Liver (tissue), 8 donors: ENCODE measurements at regions not wholly inside any gene's neighbourhood (a gene's known extent, or its start where the extent isn't known, plus 50 kb on each side); places are given as distances from the start of the nearest gene placed in this dataset.

ENCODE experiments used
- DNase-seq: peaks from one replicate; pipeline ENCODE4 v3.0.0-alpha.2; 2017; ENCODE audit warnings: low spot score
- H3K27ac ChIP-seq, 2 donors: one replicate each; pipeline ENCODE4 v1.7.0; 2013; ENCODE audit warnings: inconsistent platforms in 2 of 2, low read length in 2 of 2, control low read depth in 1 of 2, low read depth in 1 of 2, mild to moderate bottlenecking in 1 of 2
- H3K27me3 ChIP-seq, 4 donors: one replicate each; pipeline versions ENCODE4 v1.6.1 to v1.7.0; 2013; ENCODE audit warnings: low read length in 3 of 4, inconsistent platforms in 1 of 4, mild to moderate bottlenecking in 1 of 4, moderate library complexity in 1 of 4; ENCODE audit not compliant: control insufficient read depth in 4 of 4, insufficient read depth in 4 of 4
- H3K36me3 ChIP-seq, 4 donors: one replicate each; pipeline versions ENCODE4 v1.6.1 to v1.7.0; 2013; ENCODE audit warnings: low read length in 3 of 4, mild to moderate bottlenecking in 3 of 4, low read depth in 1 of 4, moderate library complexity in 1 of 4; ENCODE audit not compliant: control insufficient read depth in 4 of 4, insufficient read depth in 3 of 4
- H3K4me1 ChIP-seq, 4 donors: one replicate each; pipeline versions ENCODE4 v1.6.1 to v1.7.0; 2013; ENCODE audit warnings: low read length in 3 of 4, mild to moderate bottlenecking in 3 of 4, moderate library complexity in 1 of 4; ENCODE audit not compliant: control insufficient read depth in 4 of 4, insufficient read depth in 4 of 4
- H3K4me3 ChIP-seq, 3 donors: one replicate each; pipeline versions ENCODE4 v1.6.1 to v1.7.0; 2013; ENCODE audit warnings: low read length in 3 of 3, control low read depth in 1 of 3, low read depth in 1 of 3, mild to moderate bottlenecking in 1 of 3
- H3K9ac ChIP-seq, 2 donors: one replicate each; pipeline ENCODE4 v1.7.0; 2013; ENCODE audit warnings: low read length in 2 of 2, mild to moderate bottlenecking in 2 of 2, moderate library complexity in 2 of 2, control low read depth in 1 of 2, low read depth in 1 of 2
- H3K9me3 ChIP-seq, 4 donors: one replicate each; pipeline versions ENCODE4 v1.6.1 to v1.7.0; 2013; ENCODE audit warnings: low read length in 3 of 4; ENCODE audit not compliant: control insufficient read depth in 4 of 4
- EGR1 ChIP-seq, 2 donors: IDR thresholded peaks; 2 replicates each; pipeline ENCODE4 v1.6.1; 2016 to 2018; ENCODE audit warnings: antibody characterized with exemption in 2 of 2, low read depth in 2 of 2
- FOXA1 ChIP-seq: IDR thresholded peaks from 2 replicates; pipeline ENCODE4 v1.6.1; 2016; ENCODE audit warnings: antibody characterized with exemption
- FOXA2 ChIP-seq: IDR thresholded peaks from 2 replicates; pipeline ENCODE4 v1.6.1; 2016; ENCODE audit warnings: antibody characterized with exemption
- GABPA ChIP-seq, 2 donors: IDR thresholded peaks in 1 of 2; conservative IDR thresholded peaks in 1 of 2; 2 replicates each; pipeline ENCODE4 v1.6.1; 2016; ENCODE audit warnings: antibody characterized with exemption in 2 of 2, mild to moderate bottlenecking in 1 of 2, moderate library complexity in 1 of 2
- HNF4A ChIP-seq, 2 donors: conservative IDR thresholded peaks; 2 replicates each; pipeline ENCODE4 v1.6.1; 2016; ENCODE audit warnings: antibody characterized with exemption in 2 of 2, mild to moderate bottlenecking in 2 of 2
- HNF4G ChIP-seq: IDR thresholded peaks from 2 replicates; pipeline ENCODE4 v1.6.1; 2016; ENCODE audit warnings: antibody characterized with exemption
- JUND ChIP-seq, 2 donors: IDR thresholded peaks; 2 replicates each; pipeline ENCODE4 v1.6.1; 2016; ENCODE audit warnings: antibody characterized with exemption in 2 of 2
- NR2F2 ChIP-seq: IDR thresholded peaks from 2 replicates; pipeline ENCODE4 v1.6.1; 2016; ENCODE audit warnings: antibody characterized with exemption
- RAD21 ChIP-seq, 2 donors: IDR thresholded peaks; 2 replicates each; pipeline ENCODE4 v1.6.1; 2016; ENCODE audit warnings: antibody characterized with exemption in 2 of 2, mild to moderate bottlenecking in 2 of 2
- RXRA ChIP-seq, 2 donors: IDR thresholded peaks; 2 replicates each; pipeline ENCODE4 v1.6.1; 2017 to 2018; ENCODE audit warnings: antibody characterized with exemption in 2 of 2, mild to moderate bottlenecking in 1 of 2
- SP1 ChIP-seq: IDR thresholded peaks from 2 replicates; pipeline ENCODE4 v1.6.1; 2018; ENCODE audit warnings: antibody characterized with exemption, mild to moderate bottlenecking
- TAF1 ChIP-seq: conservative IDR thresholded peaks from 2 replicates; pipeline ENCODE4 v1.6.1; 2016; ENCODE audit warnings: antibody characterized with exemption, mild to moderate bottlenecking
- YY1 ChIP-seq: IDR thresholded peaks from 2 replicates; pipeline ENCODE4 v1.6.1; 2016; ENCODE audit warnings: antibody characterized with exemption, mild to moderate bottlenecking
- WGBS: extraction: QIAGEN DNeasy Blood & Tissue Kit; methylation state at CpG from one replicate; pipeline ENCODE4 v1.1.7; 2013; 5-methylcytosine and 5-hydroxymethylcytosine counted together
- TF ChIP-seq, protein P1 (sequence below): IDR thresholded peaks from 2 replicates; pipeline ENCODE4 v1.6.1; 2016; ENCODE audit warnings: antibody characterized with exemption, mild to moderate bottlenecking
- TF ChIP-seq, protein P2 (sequence below): IDR thresholded peaks from 2 replicates; pipeline ENCODE4 v1.6.1; 2016; ENCODE audit warnings: antibody characterized with exemption
- TF ChIP-seq, protein P3 (sequence below): IDR thresholded peaks from 2 replicates; pipeline ENCODE4 v1.6.1; 2016; ENCODE audit warnings: antibody characterized with exemption
- TF ChIP-seq, protein P4 (sequence below): fragments of 150-350 bp; IDR thresholded peaks from 2 replicates; pipeline ENCODE4 v1.5.1; 2017; ENCODE audit warnings: improper control_type of control experiment, low read depth, low read length; ENCODE audit not compliant: missing input control
- TF ChIP-seq, protein P5 (sequence below): IDR thresholded peaks from 2 replicates; pipeline ENCODE4 v1.6.1; 2016; ENCODE audit warnings: antibody characterized with exemption
- donor health status: healthy.
- donor health status: healthy.
- donor health status: healthy.
- donor health status: healthy.
- donor health status: healthy.

DNA sequence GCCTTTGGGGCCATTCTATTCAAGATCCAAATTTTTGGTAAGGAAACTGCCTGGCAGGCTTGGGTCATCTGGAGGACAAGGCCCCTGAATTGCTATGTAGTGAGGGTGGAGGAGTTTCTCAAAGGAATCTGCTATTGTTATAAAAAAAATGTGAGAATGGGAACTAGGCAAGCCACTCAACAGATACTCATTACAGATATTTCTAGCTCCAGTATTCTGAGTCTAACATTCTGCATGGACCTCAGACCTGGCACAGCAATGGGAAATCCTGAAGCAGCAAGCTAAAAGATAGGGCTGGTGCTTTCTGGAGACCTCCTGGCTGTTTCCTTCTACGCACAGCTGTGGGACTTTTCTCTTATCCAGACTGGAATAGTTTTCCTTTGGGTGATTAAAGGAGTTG is 430.7 kb upstream of the RBMS3 start:
- Histone ChIP-seq H3K4me1 (no peaks in the 10 kb centered on the region), H3K27me3 (no peaks in the 10 kb centered on the region), H3K9ac (no peak overlapping the region), H3K36me3 (no peaks in the 10 kb centered on the region), H3K9me3 (no peaks in the 10 kb centered on the region), H3K27ac (no peak overlapping the region), H3K4me3 (no peak overlapping the region)
- DNase-seq, result no peak
- TF ChIP-seq TAF1 (no peak), SP1 (no peak), YY1 (no peak)
- 91% methylated on average over 1 of the region's 1 CpG for WGBS

DNA sequence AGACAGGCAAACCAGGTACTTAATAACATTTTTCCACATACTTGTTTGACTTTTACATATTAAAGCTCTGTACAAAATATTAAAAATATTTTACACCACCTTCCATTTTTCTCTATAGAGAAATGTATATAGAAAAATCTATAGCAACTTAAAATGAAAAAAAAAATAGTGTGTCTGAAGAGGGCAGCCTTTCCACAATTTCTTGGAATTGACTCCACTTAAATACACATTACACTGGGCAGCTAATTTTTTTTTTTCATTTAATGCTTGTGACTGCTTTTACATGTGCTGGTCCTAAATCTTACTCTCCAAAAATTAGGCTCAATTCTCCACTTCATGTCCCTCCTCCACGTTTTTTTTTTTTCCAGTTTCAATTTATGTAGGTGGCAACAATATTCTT is 427.0 kb upstream of the RBMS3 start:
- no peak overlapping the region for H3K4me3 ChIP-seq
- H3K27ac ChIP-seq, result no peak overlapping the region
- WGBS, result 32% methylated on average over 1 of the region's 1 CpG

DNA sequence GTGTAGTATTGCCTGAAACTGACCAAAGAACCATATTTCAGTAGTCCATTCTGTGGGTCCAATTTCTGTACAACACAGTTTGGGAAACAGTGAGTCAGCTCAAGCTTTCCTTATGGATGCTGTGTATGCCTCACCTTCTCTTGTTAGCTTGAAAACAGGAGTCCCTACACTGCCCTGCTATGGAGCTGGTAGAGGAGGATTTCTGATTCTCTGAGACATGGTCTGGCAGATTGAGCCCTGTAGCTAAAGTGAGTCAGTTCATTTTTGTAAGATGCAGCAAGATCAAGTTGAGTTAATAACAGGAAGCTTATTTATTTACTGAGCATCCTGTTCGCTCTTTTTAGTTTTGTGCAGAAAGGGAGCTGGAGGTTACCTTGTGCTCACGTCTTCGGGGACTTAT is 424.1 kb upstream of the RBMS3 start:
- Histone ChIP-seq H3K36me3 (no peaks in the 10 kb centered on the region), H3K4me1 (no peaks in the 10 kb centered on the region), H3K9me3 (no peaks in the 10 kb centered on the region), H3K27ac (no peak overlapping the region), H3K4me3 (no peak overlapping the region), H3K27me3 (peaks cover 0 to 2% (median 0%) of the 10 kb centered on the region in 4 donors), H3K9ac (no peak overlapping the region)
- WGBS, result 85% methylated on average over 3 of the region's 3 CpGs
- no peak for DNase-seq
- TF ChIP-seq, protein P1, sequence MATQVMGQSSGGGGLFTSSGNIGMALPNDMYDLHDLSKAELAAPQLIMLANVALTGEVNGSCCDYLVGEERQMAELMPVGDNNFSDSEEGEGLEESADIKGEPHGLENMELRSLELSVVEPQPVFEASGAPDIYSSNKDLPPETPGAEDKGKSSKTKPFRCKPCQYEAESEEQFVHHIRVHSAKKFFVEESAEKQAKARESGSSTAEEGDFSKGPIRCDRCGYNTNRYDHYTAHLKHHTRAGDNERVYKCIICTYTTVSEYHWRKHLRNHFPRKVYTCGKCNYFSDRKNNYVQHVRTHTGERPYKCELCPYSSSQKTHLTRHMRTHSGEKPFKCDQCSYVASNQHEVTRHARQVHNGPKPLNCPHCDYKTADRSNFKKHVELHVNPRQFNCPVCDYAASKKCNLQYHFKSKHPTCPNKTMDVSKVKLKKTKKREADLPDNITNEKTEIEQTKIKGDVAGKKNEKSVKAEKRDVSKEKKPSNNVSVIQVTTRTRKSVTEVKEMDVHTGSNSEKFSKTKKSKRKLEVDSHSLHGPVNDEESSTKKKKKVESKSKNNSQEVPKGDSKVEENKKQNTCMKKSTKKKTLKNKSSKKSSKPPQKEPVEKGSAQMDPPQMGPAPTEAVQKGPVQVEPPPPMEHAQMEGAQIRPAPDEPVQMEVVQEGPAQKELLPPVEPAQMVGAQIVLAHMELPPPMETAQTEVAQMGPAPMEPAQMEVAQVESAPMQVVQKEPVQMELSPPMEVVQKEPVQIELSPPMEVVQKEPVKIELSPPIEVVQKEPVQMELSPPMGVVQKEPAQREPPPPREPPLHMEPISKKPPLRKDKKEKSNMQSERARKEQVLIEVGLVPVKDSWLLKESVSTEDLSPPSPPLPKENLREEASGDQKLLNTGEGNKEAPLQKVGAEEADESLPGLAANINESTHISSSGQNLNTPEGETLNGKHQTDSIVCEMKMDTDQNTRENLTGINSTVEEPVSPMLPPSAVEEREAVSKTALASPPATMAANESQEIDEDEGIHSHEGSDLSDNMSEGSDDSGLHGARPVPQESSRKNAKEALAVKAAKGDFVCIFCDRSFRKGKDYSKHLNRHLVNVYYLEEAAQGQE, result no peak
- TF ChIP-seq NR2F2, result no peak
- no peak for TF ChIP-seq FOXA1
- no peak for TF ChIP-seq HNF4A (conservative IDR thresholded peaks at IDR 0.05)
- no peak for TF ChIP-seq YY1
- no peak for TF ChIP-seq GABPA (IDR thresholded peaks at IDR 0.05 in 1 of 2, conservative IDR thresholded peaks at IDR 0.05 in 1 of 2)
- TF ChIP-seq RXRA (IDR thresholded peaks at IDR 0.05), result no peak
- TF ChIP-seq JUND (IDR thresholded peaks at IDR 0.05), result no peak

More for the DNA sequence above, 427.0 kb upstream of the RBMS3 start:
- H3K9me3 ChIP-seq, result no peaks in the 10 kb centered on the region
- H3K9ac ChIP-seq, result no peak overlapping the region
- DNase-seq, result no peak
- no peaks in the 10 kb centered on the region for H3K4me1 ChIP-seq
- no peaks in the 10 kb centered on the region for H3K36me3 ChIP-seq
- H3K27me3 ChIP-seq, result peaks cover 0 to 2% (median 0%) of the 10 kb centered on the region in 4 donors
- TF ChIP-seq, protein P2, sequence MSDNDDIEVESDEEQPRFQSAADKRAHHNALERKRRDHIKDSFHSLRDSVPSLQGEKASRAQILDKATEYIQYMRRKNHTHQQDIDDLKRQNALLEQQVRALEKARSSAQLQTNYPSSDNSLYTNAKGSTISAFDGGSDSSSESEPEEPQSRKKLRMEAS, result no peak
- TF ChIP-seq HNF4A (conservative IDR thresholded peaks at IDR 0.05), result no peak
- no peak for TF ChIP-seq RAD21 (IDR thresholded peaks at IDR 0.05)
- TF ChIP-seq, protein P3, sequence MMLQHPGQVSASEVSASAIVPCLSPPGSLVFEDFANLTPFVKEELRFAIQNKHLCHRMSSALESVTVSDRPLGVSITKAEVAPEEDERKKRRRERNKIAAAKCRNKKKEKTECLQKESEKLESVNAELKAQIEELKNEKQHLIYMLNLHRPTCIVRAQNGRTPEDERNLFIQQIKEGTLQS, result no peak
- TF ChIP-seq, protein P4, sequence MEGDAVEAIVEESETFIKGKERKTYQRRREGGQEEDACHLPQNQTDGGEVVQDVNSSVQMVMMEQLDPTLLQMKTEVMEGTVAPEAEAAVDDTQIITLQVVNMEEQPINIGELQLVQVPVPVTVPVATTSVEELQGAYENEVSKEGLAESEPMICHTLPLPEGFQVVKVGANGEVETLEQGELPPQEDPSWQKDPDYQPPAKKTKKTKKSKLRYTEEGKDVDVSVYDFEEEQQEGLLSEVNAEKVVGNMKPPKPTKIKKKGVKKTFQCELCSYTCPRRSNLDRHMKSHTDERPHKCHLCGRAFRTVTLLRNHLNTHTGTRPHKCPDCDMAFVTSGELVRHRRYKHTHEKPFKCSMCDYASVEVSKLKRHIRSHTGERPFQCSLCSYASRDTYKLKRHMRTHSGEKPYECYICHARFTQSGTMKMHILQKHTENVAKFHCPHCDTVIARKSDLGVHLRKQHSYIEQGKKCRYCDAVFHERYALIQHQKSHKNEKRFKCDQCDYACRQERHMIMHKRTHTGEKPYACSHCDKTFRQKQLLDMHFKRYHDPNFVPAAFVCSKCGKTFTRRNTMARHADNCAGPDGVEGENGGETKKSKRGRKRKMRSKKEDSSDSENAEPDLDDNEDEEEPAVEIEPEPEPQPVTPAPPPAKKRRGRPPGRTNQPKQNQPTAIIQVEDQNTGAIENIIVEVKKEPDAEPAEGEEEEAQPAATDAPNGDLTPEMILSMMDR, result no peak
- TF ChIP-seq JUND (IDR thresholded peaks at IDR 0.05), result no peak
- TF ChIP-seq EGR1 (IDR thresholded peaks at IDR 0.05; ENCODE audit: low read depth in 2 of 2), result no peak
- TF ChIP-seq, protein P5, sequence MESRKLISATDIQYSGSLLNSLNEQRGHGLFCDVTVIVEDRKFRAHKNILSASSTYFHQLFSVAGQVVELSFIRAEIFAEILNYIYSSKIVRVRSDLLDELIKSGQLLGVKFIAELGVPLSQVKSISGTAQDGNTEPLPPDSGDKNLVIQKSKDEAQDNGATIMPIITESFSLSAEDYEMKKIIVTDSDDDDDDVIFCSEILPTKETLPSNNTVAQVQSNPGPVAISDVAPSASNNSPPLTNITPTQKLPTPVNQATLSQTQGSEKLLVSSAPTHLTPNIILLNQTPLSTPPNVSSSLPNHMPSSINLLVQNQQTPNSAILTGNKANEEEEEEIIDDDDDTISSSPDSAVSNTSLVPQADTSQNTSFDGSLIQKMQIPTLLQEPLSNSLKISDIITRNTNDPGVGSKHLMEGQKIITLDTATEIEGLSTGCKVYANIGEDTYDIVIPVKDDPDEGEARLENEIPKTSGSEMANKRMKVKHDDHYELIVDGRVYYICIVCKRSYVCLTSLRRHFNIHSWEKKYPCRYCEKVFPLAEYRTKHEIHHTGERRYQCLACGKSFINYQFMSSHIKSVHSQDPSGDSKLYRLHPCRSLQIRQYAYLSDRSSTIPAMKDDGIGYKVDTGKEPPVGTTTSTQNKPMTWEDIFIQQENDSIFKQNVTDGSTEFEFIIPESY, result no peak
- TF ChIP-seq TAF1, result no peak
- no peak for TF ChIP-seq GABPA (IDR thresholded peaks at IDR 0.05 in 1 of 2, conservative IDR thresholded peaks at IDR 0.05 in 1 of 2)
- no peak for TF ChIP-seq RXRA (IDR thresholded peaks at IDR 0.05)
- no peak for TF ChIP-seq NR2F2
- TF ChIP-seq FOXA2, result no peak
- no peak for TF ChIP-seq FOXA1
- TF ChIP-seq HNF4G, result no peak
- no peak for TF ChIP-seq SP1
- no peak for TF ChIP-seq YY1
